CD8-positive, alpha-beta memory T cell (primary cell): ENCODE measurements at regions not wholly inside any gene's neighbourhood (a gene's known extent, or its start where the extent isn't known, plus 50 kb on each side); places are given as distances from the start of the nearest gene placed in this dataset.
"Not testable (repeated sequence)": the region's sequence is repeated elsewhere in the genome, so short reads cannot be mapped to it uniquely, and the experiment has no call there.

Experiments
- CTCF ChIA-PET: fragments of 350-600 bp; sonication (Branson Sonifier 250); formaldehyde crosslinking; loops from one replicate; lab custom pipeline; 2021; ENCODE audit warnings: antibody characterized with exemption; lab: Charles Lee
- POLR2A ChIA-PET: fragments of 350-600 bp; sonication (Branson Sonifier 250); formaldehyde crosslinking; loops from one replicate; lab custom pipeline; 2021; ENCODE audit warnings: antibody characterized with exemption; lab: Charles Lee
- DNase-seq, 5 donors: peaks; one replicate each; pipeline versions ENCODE4 v3.0.0 to v3.0.0-alpha.2; 2020 to 2022; ENCODE audit warnings: mixed read lengths in 1 of 5
- H3K27ac ChIP-seq: one replicate; pipeline ENCODE4 v1.7.0; 2013; ENCODE audit warnings: low read depth, mild to moderate bottlenecking, low read length, moderate library complexity
- H3K27me3 ChIP-seq: 2 replicates; pipeline ENCODE4 v1.7.0; 2013; ENCODE audit warnings: low read length, mild to moderate bottlenecking; ENCODE audit not compliant: insufficient read depth, poor library complexity, severe bottlenecking
- H3K36me3 ChIP-seq: 2 replicates; pipeline ENCODE4 v1.7.0; 2013; ENCODE audit warnings: mild to moderate bottlenecking, low read length, moderate library complexity; ENCODE audit not compliant: insufficient read depth
- H3K4me1 ChIP-seq: 2 replicates; pipeline ENCODE4 v1.7.0; 2013; ENCODE audit warnings: mild to moderate bottlenecking, low read length, moderate library complexity; ENCODE audit not compliant: insufficient read depth
- H3K4me3 ChIP-seq: 2 replicates; pipeline ENCODE4 v1.7.0; 2013; ENCODE audit warnings: mild to moderate bottlenecking, low read length
- H3K9me3 ChIP-seq: 2 replicates; pipeline ENCODE4 v1.7.0; 2013; ENCODE audit warnings: mild to moderate bottlenecking, low read length
- H3K27ac Mint-ChIP-seq, 8 donors: one replicate each; pipeline ENCODE4 v1.8.0; 2020 to 2021; ENCODE audit warnings: mixed read lengths in 8 of 8, mild to moderate bottlenecking in 6 of 8, inconsistent platforms in 3 of 8, moderate library complexity in 3 of 8
- H3K27me3 Mint-ChIP-seq, 2 donors: one replicate each; pipeline ENCODE4 v1.8.0; 2020 to 2021; ENCODE audit warnings: mixed read lengths in 2 of 2, mild to moderate bottlenecking in 1 of 2, moderate library complexity in 1 of 2
- H3K36me3 Mint-ChIP-seq, 3 donors: one replicate each; pipeline ENCODE4 v1.8.0; 2020 to 2021; ENCODE audit warnings: mixed read lengths in 3 of 3, inconsistent platforms in 1 of 3, mild to moderate bottlenecking in 1 of 3
- H3K4me1 Mint-ChIP-seq, 3 donors: one replicate each; pipeline ENCODE4 v1.8.0; 2020 to 2021; ENCODE audit warnings: mixed read lengths in 3 of 3, inconsistent platforms in 1 of 3, mild to moderate bottlenecking in 1 of 3
- H3K4me3 Mint-ChIP-seq, 7 donors: one replicate each; pipeline ENCODE4 v1.8.0; 2020 to 2021; ENCODE audit warnings: mixed read lengths in 7 of 7, mild to moderate bottlenecking in 6 of 7, moderate library complexity in 4 of 7, inconsistent platforms in 2 of 7
- H3K9me3 Mint-ChIP-seq, 5 donors: one replicate each; pipeline ENCODE4 v1.8.0; 2020 to 2022; ENCODE audit warnings: mixed read lengths in 5 of 5, mild to moderate bottlenecking in 3 of 5, moderate library complexity in 2 of 5, inconsistent platforms in 1 of 5

GRCh38 chr11:123338997-123339752 lies 90.9 kb upstream of the GRAMD1B start:
- no peak overlapping the region for H3K27ac ChIP-seq
- Mint-ChIP-seq H3K9me3 (peaks cover 0 to 7% (median 3%) of the 10 kb centered on the region in 5 donors), H3K27ac (no peak overlapping the region), H3K36me3 (no peaks in the 10 kb centered on the region), H3K4me3 (no peak overlapping the region), H3K27me3 (peaks cover 9 to 20% of the 10 kb centered on the region in 2 donors), H3K4me1 (no peaks in the 10 kb centered on the region)
- H3K4me1 ChIP-seq, result no peaks in the 10 kb centered on the region
- H3K4me3 ChIP-seq, result no peak overlapping the region
- no peaks in the 10 kb centered on the region for H3K9me3 ChIP-seq
- no peaks in the 10 kb centered on the region for H3K36me3 ChIP-seq
- no peaks in the 10 kb centered on the region for H3K27me3 ChIP-seq
- ChIA-PET CTCF (no interaction called here), POLR2A (no interaction called here)
- no peak for DNase-seq

DNA sequence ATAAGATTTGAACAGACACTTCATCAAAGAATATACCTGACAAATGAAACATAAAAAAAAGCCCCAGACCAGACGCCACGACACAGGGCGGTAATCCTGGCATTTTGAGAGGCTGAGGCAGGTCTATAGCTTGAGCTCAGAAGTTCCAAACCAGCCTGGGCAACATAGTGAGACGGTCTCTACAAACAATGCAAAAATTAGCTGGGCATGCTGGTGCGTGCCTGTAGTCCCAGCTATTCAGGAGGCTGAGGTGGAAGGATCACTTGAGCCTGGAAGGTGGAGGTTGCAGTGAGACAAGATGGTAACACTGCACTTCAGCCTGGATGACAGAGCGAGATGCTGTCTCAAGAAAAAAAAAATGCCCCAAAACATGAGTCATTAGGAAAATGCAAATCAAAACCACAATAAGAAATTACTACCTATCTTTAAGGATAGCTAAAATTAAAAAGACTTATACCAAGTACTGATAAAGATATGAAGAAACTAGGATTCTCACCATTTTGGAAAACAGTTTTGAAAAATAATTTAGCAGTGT lies 91.7 kb upstream of the GRAMD1B start:
- POLR2A ChIA-PET, result no interaction called here

GRCh38 chr11:123334925-123335324 lies 95.1 kb upstream of the GRAMD1B start:
- no peak for DNase-seq
- Histone ChIP-seq H3K27ac (no peak overlapping the region), H3K27me3 (no peaks in the 10 kb centered on the region), H3K9me3 (no peaks in the 10 kb centered on the region), H3K36me3 (no peaks in the 10 kb centered on the region), H3K4me1 (no peaks in the 10 kb centered on the region), H3K4me3 (no peak overlapping the region)
- Mint-ChIP-seq H3K4me1 (no peaks in the 10 kb centered on the region), H3K36me3 (no peaks in the 10 kb centered on the region), H3K27ac (no peak overlapping the region), H3K9me3 (peaks cover 0 to 3% (median 0%) of the 10 kb centered on the region in 5 donors), H3K4me3 (no peak overlapping the region), H3K27me3 (peaks cover 9 to 20% of the 10 kb centered on the region in 2 donors)
- POLR2A ChIA-PET, result no interaction called here
- CTCF ChIA-PET, result interaction anchor here (0.7 kb wide), 1 partner anchor 66 kb away, joined by 3 read pairs; no protein-coding TSS in a partner anchor

More for the DNA sequence above, 91.7 kb upstream of the GRAMD1B start:
- Mint-ChIP-seq H3K27ac (no peak overlapping the region), H3K27me3 (peaks cover 9 to 20% of the 10 kb centered on the region in 2 donors), H3K4me1 (no peaks in the 10 kb centered on the region), H3K4me3 (no peak overlapping the region), H3K36me3 (no peaks in the 10 kb centered on the region), H3K9me3 (peaks cover 0 to 7% (median 3%) of the 10 kb centered on the region in 5 donors)
- H3K27ac ChIP-seq, result no peak overlapping the region
- H3K4me1 ChIP-seq, result no peaks in the 10 kb centered on the region
- no peaks in the 10 kb centered on the region for H3K27me3 ChIP-seq
- no peaks in the 10 kb centered on the region for H3K36me3 ChIP-seq
- H3K9me3 ChIP-seq, result no peaks in the 10 kb centered on the region
- no peak for DNase-seq
- CTCF ChIA-PET, result no interaction called here
- no peak overlapping the region for H3K4me3 ChIP-seq

DNA sequence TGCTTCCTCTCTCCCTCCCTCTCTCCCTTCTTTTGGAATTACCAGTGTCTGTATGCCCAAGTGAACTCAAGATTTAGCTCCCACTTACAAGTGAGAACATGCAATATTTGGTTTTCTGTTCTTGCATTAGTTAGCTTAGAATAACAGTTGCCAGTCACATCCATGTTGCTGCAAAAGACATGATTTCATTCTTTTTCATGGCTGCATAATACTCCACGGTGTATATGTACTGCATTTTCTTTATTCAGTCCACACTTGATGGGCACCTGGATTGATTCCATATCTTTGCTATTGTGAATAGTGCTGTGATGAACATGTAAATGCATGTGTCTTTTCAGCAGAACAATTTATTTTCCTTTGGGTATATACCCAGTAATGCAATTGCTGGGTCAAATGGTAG lies 97.5 kb upstream of the GRAMD1B start:
- H3K36me3 Mint-ChIP-seq, H3K4me1 Mint-ChIP-seq, H3K27ac Mint-ChIP-seq, DNase-seq, H3K4me3 ChIP-seq, H3K4me3 Mint-ChIP-seq, H3K27me3 ChIP-seq, H3K9me3 Mint-ChIP-seq, H3K27ac ChIP-seq, H3K9me3 ChIP-seq, CTCF ChIA-PET, H3K36me3 ChIP-seq, POLR2A ChIA-PET, H3K4me1 ChIP-seq: not testable (repeated sequence)
- H3K27me3 Mint-ChIP-seq, result peaks cover 7 to 15% of the 10 kb centered on the region in 2 donors

- H3K36me3 Mint-ChIP-seq, result no peaks in the 10 kb centered on the region
- no peaks in the 10 kb centered on the region for H3K4me1 ChIP-seq
- no peak overlapping the region for H3K4me3 Mint-ChIP-seq
- no peaks in the 10 kb centered on the region for H3K9me3 ChIP-seq
- ChIA-PET POLR2A (no interaction called here), CTCF (no interaction called here)
- no peak overlapping the region for H3K27ac ChIP-seq
- no peaks in the 10 kb centered on the region for H3K27me3 ChIP-seq
- no peaks in the 10 kb centered on the region for H3K36me3 ChIP-seq
- DNase-seq, result no peak
- no peak overlapping the region for H3K27ac Mint-ChIP-seq
- no peak overlapping the region for H3K4me3 ChIP-seq
- peaks cover 4 to 10% of the 10 kb centered on the region in 2 donors for H3K27me3 Mint-ChIP-seq
- H3K4me1 Mint-ChIP-seq, result no peaks in the 10 kb centered on the region
- peaks cover 0 to 2% (median 0%) of the 10 kb centered on the region in 5 donors for H3K9me3 Mint-ChIP-seq
These were observed 99.1 kb upstream of the GRAMD1B start for GRCh38 chr11:123330948-123331347.

GRCh38 chr11:123330471-123330870 lies 99.6 kb upstream of the GRAMD1B start:
- POLR2A ChIA-PET, result no interaction called here
- CTCF ChIA-PET, result no interaction called here

DNA sequence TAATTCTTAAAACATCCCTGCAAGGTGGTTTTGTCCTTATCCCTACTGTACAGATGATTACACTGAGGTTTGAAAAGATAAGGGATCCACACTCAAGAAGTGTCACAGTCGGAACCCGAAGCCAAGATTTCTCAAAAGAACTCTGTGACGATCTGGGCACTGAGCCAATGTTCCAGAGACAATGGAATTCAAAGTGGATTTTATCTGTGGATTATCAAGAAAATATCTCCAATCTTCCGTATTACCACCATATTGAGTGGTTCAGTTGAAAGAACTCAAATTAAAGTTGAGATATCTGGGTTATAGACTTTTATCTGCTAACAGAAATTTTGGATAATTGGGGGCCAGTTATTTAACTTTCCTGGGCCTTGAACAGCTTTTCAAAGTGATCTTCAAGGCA lies 100.0 kb upstream of the GRAMD1B start:
- ChIA-PET POLR2A (no interaction called here), CTCF (no interaction called here)
- Histone ChIP-seq H3K9me3 (no peaks in the 10 kb centered on the region), H3K4me1 (no peaks in the 10 kb centered on the region), H3K4me3 (no peak overlapping the region), H3K27me3 (no peaks in the 10 kb centered on the region), H3K36me3 (no peaks in the 10 kb centered on the region), H3K27ac (no peak overlapping the region)
- Mint-ChIP-seq H3K36me3 (no peaks in the 10 kb centered on the region), H3K4me3 (no peak overlapping the region), H3K9me3 (peaks cover 0 to 2% (median 0%) of the 10 kb centered on the region in 5 donors), H3K4me1 (no peaks in the 10 kb centered on the region), H3K27ac (no peak overlapping the region), H3K27me3 (peaks cover 1 to 3% of the 10 kb centered on the region in 2 donors)
- no peak for DNase-seq

More at GRCh38 chr11:123330471-123330870, 99.6 kb upstream of the GRAMD1B start:
- Mint-ChIP-seq H3K27ac (no peak overlapping the region), H3K4me3 (no peak overlapping the region), H3K36me3 (no peaks in the 10 kb centered on the region), H3K4me1 (no peaks in the 10 kb centered on the region), H3K9me3 (peaks cover 0 to 2% (median 0%) of the 10 kb centered on the region in 5 donors), H3K27me3 (peaks cover 1 to 6% of the 10 kb centered on the region in 2 donors)
- Histone ChIP-seq H3K27ac (no peak overlapping the region), H3K4me1 (no peaks in the 10 kb centered on the region), H3K9me3 (no peaks in the 10 kb centered on the region), H3K4me3 (no peak overlapping the region), H3K36me3 (no peaks in the 10 kb centered on the region), H3K27me3 (no peaks in the 10 kb centered on the region)
- no peak for DNase-seq

DNA sequence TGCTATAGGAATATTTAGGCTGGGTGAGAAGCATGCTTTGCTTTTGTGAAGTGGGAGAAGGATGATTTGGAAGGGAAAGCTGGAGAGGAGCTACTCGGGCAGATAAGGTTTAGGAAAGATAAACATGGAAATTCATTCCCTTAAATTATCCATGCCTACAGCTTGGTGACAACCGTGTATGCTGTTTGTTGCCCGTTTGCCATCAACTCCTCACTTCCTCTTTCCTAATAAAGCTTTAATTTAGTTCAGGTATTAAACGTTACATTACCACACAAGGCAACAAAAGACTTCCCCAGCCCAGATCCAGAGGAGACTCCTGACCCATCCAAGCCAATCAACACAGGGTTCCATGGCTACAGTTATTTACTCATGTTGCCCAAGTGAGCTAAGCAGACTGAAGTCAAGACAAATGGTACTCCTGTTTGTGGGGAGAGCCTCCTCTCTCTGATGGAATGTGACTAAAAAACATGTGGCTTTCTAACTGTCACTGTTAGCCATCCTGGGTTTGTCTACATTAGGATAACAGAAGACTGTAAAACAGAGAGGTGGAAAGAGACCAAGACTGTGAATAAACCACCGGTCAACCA lies 101.7 kb upstream of the GRAMD1B start:
- no peak overlapping the region for H3K4me3 Mint-ChIP-seq
- no peak for DNase-seq
- Histone ChIP-seq H3K4me1 (no peaks in the 10 kb centered on the region), H3K36me3 (no peaks in the 10 kb centered on the region), H3K27me3 (no peaks in the 10 kb centered on the region), H3K9me3 (no peaks in the 10 kb centered on the region), H3K4me3 (no peak overlapping the region), H3K27ac (no peak overlapping the region)
- H3K36me3 Mint-ChIP-seq, result no peaks in the 10 kb centered on the region
- peaks cover 0 to 2% (median 0%) of the 10 kb centered on the region in 5 donors for H3K9me3 Mint-ChIP-seq
- no peaks in the 10 kb centered on the region for H3K27me3 Mint-ChIP-seq
- no peak overlapping the region for H3K27ac Mint-ChIP-seq
- H3K4me1 Mint-ChIP-seq, result no peaks in the 10 kb centered on the region
- ChIA-PET CTCF (no interaction called here), POLR2A (no interaction called here)
